ENCODE measurements at regions not wholly inside any gene's neighbourhood (a gene's known extent, or its start where the extent isn't known, plus 50 kb on each side); places are given as distances from the start of the nearest gene placed in this dataset.
A peak's percentile ranks its signal among the peaks of the same experiment; 100 is the strongest.
"Not testable (repeated sequence)": the region's sequence is repeated elsewhere in the genome, so short reads cannot be mapped to it uniquely, and the experiment has no call there.

DNA sequence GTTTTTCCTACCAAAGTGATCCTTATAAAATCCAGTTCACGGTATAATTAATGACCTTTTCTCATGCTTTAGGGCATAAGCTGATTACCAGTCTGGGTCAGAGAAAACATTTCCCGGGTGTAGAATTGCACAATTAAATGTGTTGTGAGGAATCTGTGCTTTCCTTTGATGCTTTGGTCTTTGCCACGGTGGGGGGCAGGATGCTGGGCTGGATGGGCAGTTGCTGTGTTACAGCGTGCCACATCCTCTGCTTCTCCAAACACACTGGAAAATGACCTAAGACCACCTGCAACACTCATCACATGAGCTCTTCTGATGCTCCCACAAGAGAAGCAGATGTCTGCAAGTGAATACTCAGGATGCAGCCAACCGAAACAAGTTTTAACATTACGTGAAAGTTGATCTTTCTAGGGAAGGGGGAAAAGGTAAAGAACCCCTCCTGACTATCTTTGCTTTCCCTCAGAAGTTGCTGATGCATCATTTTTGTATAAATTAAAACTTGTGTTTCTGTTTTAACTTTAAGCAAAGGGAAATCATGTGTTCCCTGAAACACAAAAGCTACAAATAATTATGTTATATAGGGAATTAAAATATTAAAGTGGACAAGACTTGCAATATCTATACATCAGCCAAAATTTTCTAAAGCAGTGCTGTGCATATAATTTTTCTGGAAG, 515.3 kb upstream of the NR5A2 start:
- H3K27me3 Mint-ChIP-seq, result no peaks in the 10 kb centered on the region
- no peak overlapping the region for H3K27ac Mint-ChIP-seq
- peak; percentile 62 for ATAC-seq
- no peaks in the 10 kb centered on the region for H3K36me3 Mint-ChIP-seq
- no peak overlapping the region for H3K4me3 Mint-ChIP-seq
- no peaks in the 10 kb centered on the region for H3K9me3 Mint-ChIP-seq
- H3K4me1 Mint-ChIP-seq, result peaks cover 15% of the 10 kb centered on the region

DNA sequence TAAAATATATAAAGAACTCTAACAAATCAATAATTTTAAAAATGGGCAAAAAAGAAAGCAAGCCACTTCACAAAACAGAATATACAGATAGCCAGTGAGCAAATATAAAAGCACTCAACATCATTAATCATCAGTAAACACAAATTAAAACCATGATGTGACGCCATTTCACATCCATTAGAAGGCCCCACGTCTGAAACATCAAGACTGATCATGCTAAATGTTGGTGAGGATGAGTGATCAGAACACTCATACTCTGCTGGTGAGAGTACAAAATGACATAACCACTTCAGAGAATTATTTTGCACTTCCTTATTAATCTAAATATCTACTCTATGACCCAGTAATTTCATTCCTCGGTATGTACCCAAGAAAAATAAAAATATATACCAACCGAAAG, 512.2 kb upstream of the NR5A2 start:
- no peaks in the 10 kb centered on the region for H3K9me3 Mint-ChIP-seq
- no peaks in the 10 kb centered on the region for H3K27me3 Mint-ChIP-seq
- H3K27ac Mint-ChIP-seq, result no peak overlapping the region
- peaks cover 12% of the 10 kb centered on the region for H3K4me1 Mint-ChIP-seq
- no peak overlapping the region for H3K4me3 Mint-ChIP-seq
- no peak for ATAC-seq
- no peaks in the 10 kb centered on the region for H3K36me3 Mint-ChIP-seq

DNA sequence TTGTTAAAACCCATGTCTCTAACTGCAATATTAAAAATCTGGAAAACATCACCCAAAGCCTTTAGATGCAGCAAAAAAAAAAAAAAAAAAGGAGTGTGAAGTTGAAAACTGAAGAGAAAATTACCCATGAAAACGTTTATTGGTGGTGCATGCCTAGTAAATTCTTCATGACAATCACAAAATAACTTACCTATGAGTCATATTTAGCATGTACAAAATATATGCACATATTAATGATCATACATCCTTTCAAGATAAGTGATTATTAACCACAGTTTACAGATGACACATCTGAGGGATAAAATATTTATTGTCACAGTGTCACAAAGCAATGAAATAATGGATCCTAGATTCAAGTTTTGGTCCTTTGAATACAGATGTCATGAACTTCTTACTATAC, 505.2 kb upstream of the NR5A2 start:
- Mint-ChIP-seq H3K27me3 (no peaks in the 10 kb centered on the region), H3K36me3 (no peaks in the 10 kb centered on the region), H3K9me3 (no peaks in the 10 kb centered on the region), H3K4me3 (no peak overlapping the region), H3K4me1 (no peaks in the 10 kb centered on the region), H3K27ac (no peak overlapping the region)
- ATAC-seq, result no peak

DNA sequence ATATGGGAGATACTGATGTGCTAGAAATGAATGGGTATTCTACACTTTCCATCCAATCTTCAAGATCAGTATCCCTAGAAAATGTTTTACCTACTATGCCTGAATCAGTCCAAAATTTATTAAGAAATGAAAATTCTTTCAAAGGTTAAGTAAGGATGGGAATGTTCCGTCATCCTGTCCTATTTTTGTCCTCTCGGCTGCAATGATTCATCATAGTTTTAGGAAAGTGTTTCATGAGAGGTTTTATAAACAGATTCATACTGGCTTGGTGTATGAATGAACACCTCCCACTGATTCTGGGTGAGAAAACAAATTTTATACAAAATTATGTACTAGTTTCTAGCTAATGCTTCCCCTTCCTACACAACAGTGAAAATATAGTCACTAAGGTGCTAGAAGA, 504.6 kb upstream of the NR5A2 start:
- Mint-ChIP-seq H3K4me3 (no peak overlapping the region), H3K27ac (no peak overlapping the region), H3K27me3 (no peaks in the 10 kb centered on the region), H3K9me3 (no peaks in the 10 kb centered on the region), H3K36me3 (no peaks in the 10 kb centered on the region), H3K4me1 (no peaks in the 10 kb centered on the region)
- ATAC-seq, result no peak

DNA sequence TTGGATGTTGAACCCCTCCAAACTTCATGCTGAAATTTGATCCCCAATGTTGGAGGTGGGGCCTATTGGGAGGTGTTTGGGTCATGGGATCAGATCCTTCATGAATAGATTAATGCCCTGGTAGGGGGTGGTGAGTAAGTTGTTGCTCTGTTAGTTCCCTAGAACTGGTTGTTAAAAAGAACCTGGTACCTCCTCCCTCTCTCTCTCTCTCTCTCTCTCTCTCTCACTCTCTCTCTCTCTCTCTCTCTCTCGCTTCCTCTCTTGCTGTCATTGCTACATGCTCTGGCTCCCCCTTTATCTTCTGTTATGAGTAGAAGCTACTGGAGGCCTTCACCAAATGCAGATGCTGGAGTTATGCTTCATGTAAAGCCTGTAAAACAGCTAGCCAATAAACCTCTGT, 498.2 kb upstream of the NR5A2 start:
- H3K4me3 Mint-ChIP-seq, result no peak overlapping the region
- peaks cover 6% of the 10 kb centered on the region for H3K36me3 Mint-ChIP-seq
- H3K4me1 Mint-ChIP-seq, result peaks cover 6% of the 10 kb centered on the region
- no peaks in the 10 kb centered on the region for H3K27me3 Mint-ChIP-seq
- ATAC-seq, result peak; percentile 39
- H3K9me3 Mint-ChIP-seq, result peaks cover 8% of the 10 kb centered on the region
- no peak overlapping the region for H3K27ac Mint-ChIP-seq

DNA sequence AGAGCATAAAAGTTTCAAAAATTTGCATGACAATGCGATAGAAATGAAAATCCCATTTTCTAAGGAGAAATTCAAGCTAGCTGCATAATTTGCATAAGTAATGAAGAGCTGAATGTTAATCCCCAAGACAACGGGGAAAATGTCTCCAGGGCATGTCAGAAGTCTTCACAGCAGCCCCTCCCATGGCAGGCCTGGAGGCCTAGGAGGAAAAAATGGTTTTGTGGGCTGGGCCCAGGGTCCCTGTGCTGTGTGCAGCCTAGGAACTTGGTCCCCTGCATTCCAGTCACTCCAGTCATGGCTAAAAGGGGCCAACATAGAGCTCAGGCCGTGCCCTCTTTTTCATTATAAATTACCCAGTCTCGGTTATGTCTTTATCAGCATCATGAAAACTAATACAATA, 494.1 kb upstream of the NR5A2 start:
- H3K27me3 Mint-ChIP-seq, H3K27ac Mint-ChIP-seq, ATAC-seq, H3K4me1 Mint-ChIP-seq, H3K4me3 Mint-ChIP-seq: not testable (repeated sequence)
- Mint-ChIP-seq H3K9me3 (peaks cover 16% of the 10 kb centered on the region), H3K36me3 (peaks cover 20% of the 10 kb centered on the region)

GRCh38 chr1:199545780-199546179, 481.7 kb upstream of the NR5A2 start:
- Mint-ChIP-seq H3K9me3 (peaks cover 15% of the 10 kb centered on the region), H3K4me3 (no peak overlapping the region)
- ATAC-seq, result no peak

GRCh38 chr1:199546323-199546722, 481.2 kb upstream of the NR5A2 start:
- H3K4me3 Mint-ChIP-seq, result no peak overlapping the region
- ATAC-seq, result no peak

More at GRCh38 chr1:199545780-199546179, 481.7 kb upstream of the NR5A2 start:
- no peaks in the 10 kb centered on the region for H3K27me3 Mint-ChIP-seq
- no peak overlapping the region for H3K27ac Mint-ChIP-seq
- no peaks in the 10 kb centered on the region for H3K36me3 Mint-ChIP-seq
- H3K4me1 Mint-ChIP-seq, result no peaks in the 10 kb centered on the region

GRCh38 chr1:199549421-199549820, 478.1 kb upstream of the NR5A2 start:
- Mint-ChIP-seq H3K9me3 (peaks cover 3% of the 10 kb centered on the region), H3K27ac (no peak overlapping the region), H3K4me3 (no peak overlapping the region), H3K36me3 (no peaks in the 10 kb centered on the region), H3K4me1 (no peaks in the 10 kb centered on the region), H3K27me3 (peaks cover 17% of the 10 kb centered on the region)
- no peak for ATAC-seq

More at GRCh38 chr1:199546323-199546722, 481.2 kb upstream of the NR5A2 start:
- no peaks in the 10 kb centered on the region for H3K4me1 Mint-ChIP-seq
- no peak overlapping the region for H3K27ac Mint-ChIP-seq
- peaks cover 11% of the 10 kb centered on the region for H3K9me3 Mint-ChIP-seq
- H3K27me3 Mint-ChIP-seq, result no peaks in the 10 kb centered on the region
- no peaks in the 10 kb centered on the region for H3K36me3 Mint-ChIP-seq

- Mint-ChIP-seq H3K36me3 (no peaks in the 10 kb centered on the region), H3K9me3 (peaks cover 3% of the 10 kb centered on the region), H3K27me3 (peaks cover 17% of the 10 kb centered on the region), H3K27ac (no peak overlapping the region), H3K4me1 (no peaks in the 10 kb centered on the region), H3K4me3 (no peak overlapping the region)
- ATAC-seq, result no peak
These were observed 477.1 kb upstream of the NR5A2 start for GRCh38 chr1:199550199-199551065.

DNA sequence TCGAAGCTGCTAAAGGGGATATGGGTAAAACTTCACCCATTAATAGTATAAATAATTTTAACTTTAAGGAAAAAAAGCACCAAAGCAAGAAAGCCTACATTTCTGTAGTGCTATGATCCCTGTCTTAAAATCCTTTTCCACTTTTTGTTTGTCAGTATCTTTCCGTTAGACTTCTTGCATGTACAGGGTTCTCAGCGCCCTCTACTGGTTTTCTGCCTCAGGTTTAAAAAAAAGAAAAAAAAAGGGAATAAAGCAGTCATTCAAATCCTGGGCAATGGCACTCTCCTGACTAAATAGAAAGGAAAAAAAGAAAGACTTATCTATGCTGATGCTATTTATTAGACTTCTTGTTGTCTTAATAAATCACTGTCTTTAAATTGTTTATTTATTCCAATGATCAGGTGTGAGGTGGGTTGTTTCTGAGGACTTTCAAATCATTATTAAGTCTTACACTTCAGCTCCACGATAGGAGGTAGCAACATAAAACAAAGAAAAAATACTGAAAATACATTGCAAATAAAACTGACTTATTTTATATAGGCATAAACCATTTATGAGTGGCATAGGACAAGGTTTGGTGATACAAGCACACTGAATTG, 475.4 kb upstream of the NR5A2 start:
- H3K4me3 Mint-ChIP-seq, result no peak overlapping the region
- no peak overlapping the region for H3K27ac Mint-ChIP-seq
- H3K36me3 Mint-ChIP-seq, result no peaks in the 10 kb centered on the region
- H3K4me1 Mint-ChIP-seq, result no peaks in the 10 kb centered on the region
- no peak for ATAC-seq
- H3K9me3 Mint-ChIP-seq, result no peaks in the 10 kb centered on the region
- H3K27me3 Mint-ChIP-seq, result peaks cover 17% of the 10 kb centered on the region

DNA sequence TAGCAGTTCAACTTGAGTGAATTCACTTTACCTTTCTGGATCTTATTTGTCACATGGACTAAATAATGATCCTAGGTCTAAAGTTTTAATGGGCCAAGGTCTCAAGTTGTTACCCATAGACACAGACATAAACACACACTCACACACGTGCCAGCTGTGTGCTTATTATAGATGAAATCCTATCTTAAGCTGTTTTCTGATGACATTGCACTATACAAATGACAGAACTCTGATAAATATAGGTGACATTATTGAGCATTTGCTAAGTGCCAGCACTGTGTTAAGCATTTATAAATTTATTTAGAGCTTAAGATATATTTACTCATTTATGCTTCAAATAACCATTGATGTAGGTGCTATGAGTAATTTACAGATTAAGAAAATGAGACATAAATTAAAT, 474.4 kb upstream of the NR5A2 start:
- Mint-ChIP-seq H3K27ac (no peak overlapping the region), H3K4me1 (no peaks in the 10 kb centered on the region), H3K36me3 (no peaks in the 10 kb centered on the region), H3K9me3 (no peaks in the 10 kb centered on the region), H3K27me3 (peaks cover 17% of the 10 kb centered on the region), H3K4me3 (no peak overlapping the region)
- ATAC-seq, result no peak

- Mint-ChIP-seq H3K27ac (no peak overlapping the region), H3K4me1 (no peaks in the 10 kb centered on the region), H3K36me3 (no peaks in the 10 kb centered on the region), H3K27me3 (peaks cover 27% of the 10 kb centered on the region), H3K4me3 (no peak overlapping the region), H3K9me3 (peaks cover 7% of the 10 kb centered on the region)
- no peak for ATAC-seq
These were observed 466.2 kb upstream of the NR5A2 start for GRCh38 chr1:199561334-199561733.

GRCh38 chr1:199573047-199573446, 454.5 kb upstream of the NR5A2 start:
- Mint-ChIP-seq H3K9me3 (no peaks in the 10 kb centered on the region), H3K36me3 (no peaks in the 10 kb centered on the region), H3K4me1 (peaks cover 6% of the 10 kb centered on the region), H3K4me3 (no peak overlapping the region), H3K27ac (no peak overlapping the region), H3K27me3 (no peaks in the 10 kb centered on the region)
- no peak for ATAC-seq

GRCh38 chr1:199574950-199575349, 452.6 kb upstream of the NR5A2 start:
- Mint-ChIP-seq H3K4me1 (peaks cover 5% of the 10 kb centered on the region), H3K36me3 (no peaks in the 10 kb centered on the region), H3K27me3 (no peaks in the 10 kb centered on the region), H3K4me3 (no peak overlapping the region), H3K27ac (no peak overlapping the region), H3K9me3 (no peaks in the 10 kb centered on the region)
- ATAC-seq, result no peak

- no peaks in the 10 kb centered on the region for H3K9me3 Mint-ChIP-seq
- H3K27me3 Mint-ChIP-seq, result no peaks in the 10 kb centered on the region
- no peak overlapping the region for H3K27ac Mint-ChIP-seq
- no peaks in the 10 kb centered on the region for H3K36me3 Mint-ChIP-seq
- H3K4me3 Mint-ChIP-seq, result no peak overlapping the region
- ATAC-seq, result no peak
- H3K4me1 Mint-ChIP-seq, result peaks cover 6% of the 10 kb centered on the region
These were observed 447.2 kb upstream of the NR5A2 start for GRCh38 chr1:199580300-199580699.

Measured in stimulated activated memory B cell treated with anti-CD40 and anti-IgM and Interleukin-4, amounts not matched to agents 10 μg/mL and 1 μg/mL and 100 μg/mL, for 72 hours (primary cell).